ENCODE measurements at regions not wholly inside any gene's neighbourhood (a gene's known extent, or its start where the extent isn't known, plus 50 kb on each side); places are given as distances from the start of the nearest gene placed in this dataset.

GRCh38 chr13:76638882-76639281 lies 247.3 kb downstream of the KCTD12 start:
- no peak overlapping the region for H3K4me3 ChIP-seq (replicated peaks; ENCODE audit: low read depth, low read length)
- DNase-seq (ENCODE audit: extremely low read depth, low read depth) = no peak
- TF ChIP-seq CTCF (IDR thresholded peaks at IDR 0.05; ENCODE audit: low read depth, low read length, missing control alignments) = no peak

- no peak for DNase-seq (ENCODE audit: extremely low read depth, low read depth)
- H3K4me3 ChIP-seq (replicated peaks; ENCODE audit: low read depth, low read length) = no peak overlapping the region
- no peak for TF ChIP-seq CTCF (IDR thresholded peaks at IDR 0.05; ENCODE audit: low read depth, low read length, missing control alignments)
Measured at GRCh38 chr13:76638181-76638580, 248.0 kb downstream of the KCTD12 start.

- TF ChIP-seq CTCF (IDR thresholded peaks at IDR 0.05; ENCODE audit: low read depth, low read length, missing control alignments) = no peak
- DNase-seq (ENCODE audit: extremely low read depth, low read depth) = peak; percentile 80
- no peak overlapping the region for H3K4me3 ChIP-seq (replicated peaks; ENCODE audit: low read depth, low read length)
Measured at GRCh38 chr13:76637641-76638141, 248.5 kb downstream of the KCTD12 start.

GRCh38 chr13:76636829-76637228 lies 249.4 kb downstream of the KCTD12 start:
- no peak for TF ChIP-seq CTCF (IDR thresholded peaks at IDR 0.05; ENCODE audit: low read depth, low read length, missing control alignments)
- no peak for DNase-seq (ENCODE audit: extremely low read depth, low read depth)
- H3K4me3 ChIP-seq (replicated peaks; ENCODE audit: low read depth, low read length) = no peak overlapping the region

GRCh38 chr13:76635232-76636230 lies 250.7 kb downstream of the KCTD12 start:
- DNase-seq (ENCODE audit: extremely low read depth, low read depth) = no peak
- no peak overlapping the region for H3K4me3 ChIP-seq (replicated peaks; ENCODE audit: low read depth, low read length)
- no peak for TF ChIP-seq CTCF (IDR thresholded peaks at IDR 0.05; ENCODE audit: low read depth, low read length, missing control alignments)

GRCh38 chr13:76634431-76635191 lies 251.6 kb downstream of the KCTD12 start:
- DNase-seq (ENCODE audit: extremely low read depth, low read depth) = no peak
- H3K4me3 ChIP-seq (replicated peaks; ENCODE audit: low read depth, low read length) = no peak overlapping the region
- no peak for TF ChIP-seq CTCF (IDR thresholded peaks at IDR 0.05; ENCODE audit: low read depth, low read length, missing control alignments)
